ENCODE measurements at regions not wholly inside any gene's neighbourhood (a gene's known extent, or its start where the extent isn't known, plus 50 kb on each side); places are given as distances from the start of the nearest gene placed in this dataset.
A peak's percentile ranks its signal among the peaks of the same experiment; 100 is the strongest.

DNA sequence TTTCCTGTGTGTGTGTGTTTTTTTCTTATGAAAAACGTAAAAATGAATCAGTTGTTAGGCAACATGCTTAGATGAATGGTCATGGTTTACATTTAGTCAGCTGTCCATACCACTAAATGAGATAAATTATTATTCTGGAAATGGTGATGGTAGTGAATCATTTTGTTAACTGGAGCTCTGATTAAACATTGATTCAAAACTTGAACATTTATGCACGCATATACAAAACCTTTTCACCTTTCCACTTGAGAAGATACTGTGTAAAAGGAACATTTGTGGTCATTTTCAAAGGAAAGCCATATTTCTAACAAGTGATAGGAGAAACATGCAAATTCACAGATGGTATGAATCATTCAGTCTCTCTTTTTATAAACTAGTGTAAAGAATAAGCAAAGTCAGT lies 162.0 kb downstream of the SLC25A46 start:
- no peak for DNase-seq (ENCODE audit: low read depth)
- no peak overlapping the region for H3K4me3 ChIP-seq (ENCODE audit: low read length)
- TF ChIP-seq, protein P1, sequence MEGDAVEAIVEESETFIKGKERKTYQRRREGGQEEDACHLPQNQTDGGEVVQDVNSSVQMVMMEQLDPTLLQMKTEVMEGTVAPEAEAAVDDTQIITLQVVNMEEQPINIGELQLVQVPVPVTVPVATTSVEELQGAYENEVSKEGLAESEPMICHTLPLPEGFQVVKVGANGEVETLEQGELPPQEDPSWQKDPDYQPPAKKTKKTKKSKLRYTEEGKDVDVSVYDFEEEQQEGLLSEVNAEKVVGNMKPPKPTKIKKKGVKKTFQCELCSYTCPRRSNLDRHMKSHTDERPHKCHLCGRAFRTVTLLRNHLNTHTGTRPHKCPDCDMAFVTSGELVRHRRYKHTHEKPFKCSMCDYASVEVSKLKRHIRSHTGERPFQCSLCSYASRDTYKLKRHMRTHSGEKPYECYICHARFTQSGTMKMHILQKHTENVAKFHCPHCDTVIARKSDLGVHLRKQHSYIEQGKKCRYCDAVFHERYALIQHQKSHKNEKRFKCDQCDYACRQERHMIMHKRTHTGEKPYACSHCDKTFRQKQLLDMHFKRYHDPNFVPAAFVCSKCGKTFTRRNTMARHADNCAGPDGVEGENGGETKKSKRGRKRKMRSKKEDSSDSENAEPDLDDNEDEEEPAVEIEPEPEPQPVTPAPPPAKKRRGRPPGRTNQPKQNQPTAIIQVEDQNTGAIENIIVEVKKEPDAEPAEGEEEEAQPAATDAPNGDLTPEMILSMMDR (conservative IDR thresholded peaks at IDR 0.05; ENCODE audit: low read depth, low read length), result no peak

DNA sequence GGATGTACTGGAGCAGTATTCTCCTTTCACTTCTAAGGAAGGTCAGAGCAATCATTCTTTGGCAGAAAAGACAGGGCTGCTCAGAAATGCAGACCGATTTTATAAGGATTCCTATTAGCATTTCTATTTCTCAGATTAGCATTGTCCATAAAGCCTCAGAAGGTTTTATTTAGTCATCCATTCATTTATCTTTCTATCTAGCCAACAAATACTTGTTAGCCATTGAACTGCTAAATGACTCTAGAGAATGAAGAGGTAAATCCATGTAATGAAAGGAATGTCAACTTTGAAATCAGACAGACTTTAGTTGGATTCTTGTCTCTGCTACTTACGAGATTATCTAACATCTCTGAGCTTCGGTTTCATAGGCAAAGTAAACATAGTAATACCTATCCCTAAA lies 165.2 kb downstream of the SLC25A46 start:
- H3K4me3 ChIP-seq (ENCODE audit: low read length), result no peak overlapping the region
- no peak for DNase-seq (ENCODE audit: low read depth)
- TF ChIP-seq, protein P1 (conservative IDR thresholded peaks at IDR 0.05; ENCODE audit: low read depth, low read length), result no peak

DNA sequence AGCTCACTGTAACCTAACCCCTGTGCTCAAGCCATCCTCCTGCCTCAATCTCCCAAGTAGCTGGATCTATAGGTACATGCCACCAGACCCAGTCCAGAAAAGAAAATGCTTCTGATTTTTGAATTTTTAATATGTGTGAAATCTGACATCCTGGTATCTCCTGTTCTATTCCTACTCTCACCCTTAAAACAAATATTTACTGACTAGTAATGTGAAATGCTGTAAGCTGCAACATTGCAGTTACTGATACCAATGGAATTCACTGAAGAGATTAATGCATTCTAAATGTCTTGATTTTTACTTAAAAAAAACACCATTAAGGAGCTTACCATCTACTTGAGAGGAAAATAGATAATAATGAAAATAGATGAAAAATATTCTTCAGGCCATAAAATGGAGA lies 162.7 kb upstream of the TSLP start:
- DNase-seq (ENCODE audit: low read depth), result no peak
- TF ChIP-seq, protein P1 (conservative IDR thresholded peaks at IDR 0.05; ENCODE audit: low read depth, low read length), result no peak
- H3K4me3 ChIP-seq (ENCODE audit: low read length), result no peak overlapping the region

DNA sequence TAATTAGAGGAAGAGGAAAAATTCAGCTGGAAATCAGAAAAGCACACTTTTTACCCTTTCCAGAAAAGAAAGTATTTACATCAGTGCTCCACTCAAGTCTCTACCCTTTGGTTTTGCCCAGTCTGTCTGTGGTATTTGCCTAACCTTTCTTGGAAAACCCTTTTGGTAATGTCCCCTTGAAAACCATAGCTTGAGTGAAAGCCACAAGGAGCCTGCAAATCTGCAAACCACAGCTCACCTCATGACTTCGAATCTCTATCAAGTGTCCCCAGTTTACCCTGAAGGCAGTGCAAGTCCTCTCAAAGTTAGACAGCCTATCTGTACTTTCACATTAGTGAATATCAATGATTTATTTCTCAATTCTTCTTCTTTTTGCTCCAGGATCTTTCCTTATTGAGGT lies 162.1 kb upstream of the TSLP start:
- H3K4me3 ChIP-seq (ENCODE audit: low read length), result no peak overlapping the region
- TF ChIP-seq, protein P1 (conservative IDR thresholded peaks at IDR 0.05; ENCODE audit: low read depth, low read length), result no peak
- no peak for DNase-seq (ENCODE audit: low read depth)

DNA sequence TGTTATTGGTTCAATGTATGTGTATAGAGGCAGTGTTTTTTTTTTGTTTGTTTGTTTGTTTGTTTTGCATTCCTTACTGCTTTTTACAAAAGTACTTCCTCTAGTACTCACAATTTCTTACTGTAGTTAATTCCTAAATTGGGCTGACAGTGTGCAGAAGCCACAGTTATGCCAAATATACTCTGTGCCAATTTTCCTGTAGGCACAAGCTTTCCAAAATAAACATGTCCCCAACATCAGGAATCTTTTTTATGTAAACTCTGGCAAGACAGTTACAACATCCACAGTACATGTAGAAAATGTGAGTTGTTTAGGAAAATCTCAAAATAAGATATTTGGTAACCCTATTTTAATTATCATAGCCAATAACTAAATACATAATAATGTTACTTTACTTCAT lies 161.6 kb upstream of the TSLP start:
- TF ChIP-seq, protein P1 (conservative IDR thresholded peaks at IDR 0.05; ENCODE audit: low read depth, low read length), result no peak
- no peak overlapping the region for H3K4me3 ChIP-seq (ENCODE audit: low read length)
- DNase-seq (ENCODE audit: low read depth), result no peak

DNA sequence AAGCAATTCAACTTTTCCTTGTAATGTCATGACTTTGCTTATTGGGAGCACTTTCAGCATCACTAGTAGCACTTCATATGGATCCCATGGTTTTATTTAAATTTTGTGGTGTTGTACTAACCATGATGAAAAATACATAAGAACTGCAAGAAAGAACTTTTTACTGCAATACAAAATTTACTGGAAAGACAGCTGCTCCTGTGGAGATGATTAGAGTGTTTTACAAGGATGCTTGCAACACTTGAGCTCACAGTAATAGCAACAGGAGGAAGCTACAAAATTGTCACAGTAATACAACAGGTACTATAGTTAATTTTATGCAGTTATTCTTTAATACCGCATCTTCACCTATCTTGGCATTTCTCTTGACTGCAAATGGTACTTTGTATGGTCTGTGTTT lies 158.3 kb upstream of the TSLP start:
- H3K4me3 ChIP-seq (ENCODE audit: low read length), result no peak overlapping the region
- no peak for DNase-seq (ENCODE audit: low read depth)
- TF ChIP-seq, protein P1 (conservative IDR thresholded peaks at IDR 0.05; ENCODE audit: low read depth, low read length), result no peak

DNA sequence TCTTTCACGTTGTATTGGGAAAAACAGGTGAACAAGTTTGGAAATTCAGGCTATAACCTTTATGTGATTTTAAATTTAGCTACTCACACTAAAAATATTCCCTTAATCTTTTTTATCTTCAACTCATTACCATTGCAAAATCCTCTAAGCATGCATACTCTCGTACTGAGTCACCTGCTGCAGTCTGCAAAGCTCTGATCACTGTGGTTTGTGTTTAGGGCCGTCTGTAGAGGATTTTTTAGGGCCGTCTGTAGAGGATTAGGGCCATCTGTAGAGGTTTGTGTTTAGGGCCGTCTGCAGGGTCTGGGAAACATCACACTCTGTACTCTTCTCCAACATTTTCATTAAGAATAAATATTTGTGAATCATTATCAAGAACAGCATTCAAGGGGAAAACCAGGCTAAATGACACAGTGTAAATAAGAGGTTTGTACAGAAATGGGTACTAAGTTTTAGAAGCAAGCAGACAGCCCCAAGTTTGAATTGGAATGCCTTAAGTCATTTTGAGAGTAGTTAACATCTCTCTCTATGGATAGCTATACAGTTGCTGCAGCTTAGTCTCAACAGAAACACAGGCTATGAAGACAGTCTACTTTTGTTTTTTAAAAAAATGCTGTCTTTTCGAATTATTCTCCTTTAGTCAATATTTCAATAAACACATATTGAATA lies 155.0 kb upstream of the TSLP start:
- DNase-seq (ENCODE audit: low read depth), result peak; percentile 90
- TF ChIP-seq, protein P1 (conservative IDR thresholded peaks at IDR 0.05; ENCODE audit: low read depth, low read length), result no peak
- H3K4me3 ChIP-seq (ENCODE audit: low read length), result no peak overlapping the region

All from retinal pigment epithelial cell (primary cell).